CD4-positive, alpha-beta T cell treated with Interleukin-6 at 100 ng/mL for 8 hours (primary cell): ENCODE measurements at regions not wholly inside any gene's neighbourhood (a gene's known extent, or its start where the extent isn't known, plus 50 kb on each side); places are given as distances from the start of the nearest gene placed in this dataset.
"Not testable (repeated sequence)": the region's sequence is repeated elsewhere in the genome, so short reads cannot be mapped to it uniquely, and the experiment has no call there.

Experiments used
- DNase-seq: peaks from one replicate; pipeline ENCODE4 v3.0.0-alpha.2; 2020; ENCODE audit warnings: mixed read lengths, low spot score

DNA sequence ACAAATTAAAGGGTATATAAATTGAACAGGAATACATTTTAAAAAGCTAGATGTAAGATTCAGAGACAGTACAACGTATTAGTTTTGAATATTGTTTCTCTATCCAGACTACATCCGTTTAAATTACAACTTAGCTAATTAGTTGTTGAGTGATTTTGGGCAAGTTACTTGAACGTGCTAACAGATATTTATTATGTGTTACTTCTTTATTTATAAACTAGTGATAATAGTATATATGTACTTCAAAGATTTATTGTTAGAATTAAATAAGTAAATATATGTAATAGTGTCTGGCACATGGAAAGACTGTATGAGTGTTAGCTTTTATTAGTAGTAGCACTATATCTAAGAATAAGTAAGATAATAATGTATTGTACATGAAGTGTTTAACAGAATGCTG lies 92.0 kb upstream of the GBE1 start:
- DNase-seq, result no peak

DNA sequence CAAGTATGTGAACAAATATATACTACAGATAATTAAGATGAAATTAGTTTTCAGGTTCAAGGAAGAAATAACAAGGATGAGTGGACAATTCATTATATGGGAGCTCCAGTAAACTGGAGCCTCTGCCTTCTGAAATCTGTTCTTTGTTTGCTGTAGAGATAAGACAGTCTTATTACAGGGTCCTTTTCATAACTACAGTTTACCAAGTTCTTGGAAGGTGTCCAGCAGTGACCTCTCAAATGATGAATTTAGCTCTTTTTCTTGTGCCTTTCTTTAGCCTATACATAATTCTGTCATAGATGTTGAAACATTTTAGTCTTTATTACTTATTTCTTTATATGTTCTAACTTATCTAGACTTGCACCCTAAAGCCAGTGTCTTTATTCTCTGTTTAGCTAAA lies 89.7 kb upstream of the GBE1 start:
- DNase-seq, result no peak

DNA sequence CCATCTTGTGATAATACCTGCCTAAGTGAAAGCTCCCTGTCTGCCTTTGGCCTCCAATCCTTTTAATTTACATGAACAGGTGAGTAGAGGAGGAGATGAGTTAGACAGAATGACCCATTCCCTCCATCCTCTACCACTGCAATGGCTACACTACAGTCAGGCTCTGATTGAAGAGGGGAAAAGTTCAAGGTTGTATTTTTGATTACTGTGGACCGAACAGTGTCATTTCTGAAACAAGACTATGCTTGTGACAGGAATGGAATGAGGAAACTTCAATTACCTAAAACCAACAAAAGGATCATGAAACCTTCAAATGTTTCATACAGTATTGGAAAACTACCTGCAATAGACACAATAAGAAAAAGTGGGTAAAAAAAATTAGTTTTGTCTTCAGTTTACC lies 85.5 kb upstream of the GBE1 start:
- no peak for DNase-seq

DNA sequence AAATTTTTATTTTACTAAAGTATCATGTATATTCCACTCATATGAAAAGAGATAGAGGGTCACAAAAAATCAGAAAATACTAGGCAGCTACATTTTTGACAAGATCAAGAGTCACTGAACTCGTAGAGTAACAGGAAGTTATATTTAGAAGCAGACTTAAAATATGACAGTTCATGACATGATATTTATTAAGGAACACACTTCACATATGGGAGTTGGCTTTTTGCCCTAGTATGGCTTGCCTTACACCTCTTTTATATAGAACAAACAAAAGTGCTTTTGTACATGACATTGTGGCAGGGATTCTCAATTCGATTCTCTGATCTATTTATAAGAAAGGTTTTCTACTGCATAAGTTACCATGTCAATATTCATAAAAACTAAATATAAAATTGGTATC lies 80.1 kb upstream of the GBE1 start:
- no peak for DNase-seq

DNA sequence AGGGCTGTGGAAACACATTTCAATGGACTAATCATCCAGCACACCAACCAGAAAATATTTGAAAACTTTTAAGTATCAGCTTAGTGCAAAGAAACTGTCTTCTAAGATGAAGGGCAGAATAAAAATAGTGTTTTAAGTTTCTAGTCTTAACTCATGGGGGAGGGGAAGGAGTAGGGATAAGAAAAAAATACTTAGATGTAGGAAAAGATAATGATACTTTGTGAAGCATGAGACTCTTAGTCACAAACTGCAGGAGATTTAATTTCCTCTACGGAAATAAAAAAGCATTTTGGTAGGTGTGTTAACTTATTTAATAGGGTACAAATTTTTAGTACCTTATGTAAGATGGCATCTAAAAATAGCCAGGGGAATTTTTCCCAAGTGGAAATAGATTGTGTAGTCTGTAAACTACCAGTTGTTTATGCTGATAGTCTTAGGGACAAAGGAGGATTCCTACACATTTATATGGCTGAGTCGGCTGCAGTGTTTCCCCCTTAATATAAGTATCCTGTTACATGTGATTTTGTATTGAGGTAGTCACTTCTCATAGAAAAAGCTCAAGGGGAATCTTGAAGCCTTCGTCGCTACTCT lies 78.2 kb upstream of the GBE1 start:
- no peak for DNase-seq

DNA sequence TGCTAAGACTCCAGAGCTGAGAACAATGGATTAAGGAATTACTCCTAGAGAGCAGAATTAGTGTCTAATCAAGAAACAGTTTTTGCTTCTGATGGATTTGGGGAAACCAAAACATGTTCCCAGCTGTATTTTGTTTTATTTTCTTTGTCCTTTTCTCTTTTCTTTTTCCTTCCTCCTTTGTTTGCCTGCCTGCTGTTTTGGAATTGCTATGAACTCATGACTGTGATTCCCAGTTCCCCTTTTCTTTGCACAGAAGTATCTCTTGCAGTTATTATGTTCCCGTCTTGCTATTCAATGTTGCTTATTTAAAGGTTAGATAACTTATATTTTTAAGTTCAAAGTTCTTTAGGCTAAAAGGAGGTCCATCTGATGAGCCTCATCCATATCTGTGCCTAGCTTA lies 77.0 kb upstream of the GBE1 start:
- DNase-seq, result no peak

DNA sequence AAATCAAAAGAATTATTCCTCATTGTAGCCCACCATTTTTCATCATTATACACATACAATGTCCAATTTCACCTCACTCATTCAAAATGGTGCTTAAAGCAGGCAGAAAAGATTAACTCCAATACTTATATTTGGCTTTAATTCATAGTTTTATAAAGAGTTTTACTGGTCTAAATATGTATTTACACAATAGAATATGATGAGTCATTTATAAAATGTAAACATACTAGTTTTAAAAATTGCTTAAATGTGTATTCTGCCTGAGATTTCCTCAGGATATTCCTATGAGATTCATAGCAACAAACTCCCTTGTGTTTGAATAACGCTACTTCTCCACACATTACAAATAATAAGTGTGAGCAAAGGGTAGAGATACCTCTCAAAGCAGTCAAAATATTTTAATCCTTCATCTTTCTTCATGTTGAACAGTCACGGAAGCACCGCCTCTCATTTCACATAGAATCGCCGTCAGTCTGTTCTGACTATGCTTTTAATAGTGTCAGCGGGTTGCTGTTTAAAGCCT lies 75.7 kb upstream of the GBE1 start:
- no peak for DNase-seq

DNA sequence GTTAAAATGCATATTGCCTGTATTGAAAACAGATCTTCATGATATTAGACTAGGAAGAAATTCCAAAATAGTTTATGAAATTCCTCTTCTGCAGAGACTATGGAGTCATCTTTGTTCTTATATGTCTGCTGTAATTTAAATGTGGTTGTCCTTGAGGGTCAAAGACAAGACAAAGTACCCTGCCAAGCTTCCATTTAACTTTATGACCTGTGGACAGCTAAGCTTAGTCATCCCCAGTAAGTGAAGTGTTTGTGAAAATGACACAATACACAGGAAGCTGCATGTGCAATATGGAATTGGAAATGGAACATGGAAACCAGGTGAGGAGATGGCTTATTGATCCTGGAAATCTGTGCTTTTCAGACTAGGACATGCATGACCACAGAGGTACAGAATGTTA lies 68.5 kb upstream of the GBE1 start:
- no peak for DNase-seq

DNA sequence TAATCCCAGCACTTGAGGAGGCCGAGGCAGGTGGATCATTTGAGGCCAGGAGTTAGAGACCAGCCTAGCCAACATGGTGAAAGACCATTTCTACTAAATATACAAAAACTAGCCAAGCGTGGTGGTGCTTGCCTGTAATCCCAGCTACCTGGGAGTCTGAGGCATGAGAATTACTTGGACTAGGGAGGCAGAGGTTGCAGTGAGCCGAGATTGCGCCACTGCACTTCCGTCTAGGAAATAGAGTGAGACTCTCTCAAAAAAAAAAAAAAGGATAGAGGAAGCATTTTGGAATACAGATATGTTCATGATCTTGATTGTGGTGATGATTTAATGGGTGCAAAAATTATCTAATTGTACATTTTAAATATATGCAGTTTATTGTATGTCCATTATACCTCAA lies 67.8 kb upstream of the GBE1 start:
- not testable (repeated sequence) for DNase-seq

DNA sequence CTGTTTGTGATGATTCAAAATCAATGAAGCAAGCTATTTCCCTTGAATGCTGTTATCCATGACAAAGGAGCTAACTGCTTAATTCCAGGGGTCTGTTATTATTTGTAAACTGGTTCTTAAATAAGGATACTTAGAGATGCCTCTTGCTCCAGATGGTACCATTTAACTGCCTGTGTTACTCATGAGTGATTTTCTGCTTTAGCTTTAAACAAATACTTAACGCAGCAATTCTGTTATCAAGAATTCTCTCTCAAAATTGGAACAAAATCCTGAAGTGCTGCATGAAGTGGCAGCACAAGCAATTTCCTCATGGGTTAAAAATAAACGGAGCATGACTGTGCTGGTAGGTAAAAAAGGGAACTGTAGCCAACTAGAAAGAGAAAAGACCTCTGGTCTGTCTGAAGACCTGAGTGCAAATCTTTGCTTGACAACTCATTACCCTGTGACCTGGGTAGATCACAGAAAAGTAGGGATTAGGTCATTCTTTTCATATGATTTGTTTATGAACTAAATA lies 62.5 kb upstream of the GBE1 start:
- no peak for DNase-seq

DNA sequence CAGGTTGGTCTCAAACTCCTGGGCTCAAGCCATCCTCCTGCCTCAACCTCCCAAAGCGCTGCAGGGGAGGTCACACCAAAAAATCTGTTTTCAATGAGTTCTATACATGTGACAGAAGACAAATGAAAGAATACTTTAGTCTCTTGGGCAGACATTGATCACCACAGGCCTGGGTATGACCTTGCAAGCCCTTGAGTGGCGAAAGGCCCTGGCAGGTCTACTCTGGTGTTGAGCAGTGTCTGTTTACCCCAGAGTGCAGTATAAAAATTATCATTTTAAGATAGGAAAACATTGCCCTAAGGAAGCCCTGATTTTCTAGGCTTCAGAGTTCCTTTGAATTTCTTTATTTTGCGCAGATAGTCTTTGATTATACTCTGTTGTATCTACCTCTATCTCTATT lies 61.6 kb upstream of the GBE1 start:
- no peak for DNase-seq

DNA sequence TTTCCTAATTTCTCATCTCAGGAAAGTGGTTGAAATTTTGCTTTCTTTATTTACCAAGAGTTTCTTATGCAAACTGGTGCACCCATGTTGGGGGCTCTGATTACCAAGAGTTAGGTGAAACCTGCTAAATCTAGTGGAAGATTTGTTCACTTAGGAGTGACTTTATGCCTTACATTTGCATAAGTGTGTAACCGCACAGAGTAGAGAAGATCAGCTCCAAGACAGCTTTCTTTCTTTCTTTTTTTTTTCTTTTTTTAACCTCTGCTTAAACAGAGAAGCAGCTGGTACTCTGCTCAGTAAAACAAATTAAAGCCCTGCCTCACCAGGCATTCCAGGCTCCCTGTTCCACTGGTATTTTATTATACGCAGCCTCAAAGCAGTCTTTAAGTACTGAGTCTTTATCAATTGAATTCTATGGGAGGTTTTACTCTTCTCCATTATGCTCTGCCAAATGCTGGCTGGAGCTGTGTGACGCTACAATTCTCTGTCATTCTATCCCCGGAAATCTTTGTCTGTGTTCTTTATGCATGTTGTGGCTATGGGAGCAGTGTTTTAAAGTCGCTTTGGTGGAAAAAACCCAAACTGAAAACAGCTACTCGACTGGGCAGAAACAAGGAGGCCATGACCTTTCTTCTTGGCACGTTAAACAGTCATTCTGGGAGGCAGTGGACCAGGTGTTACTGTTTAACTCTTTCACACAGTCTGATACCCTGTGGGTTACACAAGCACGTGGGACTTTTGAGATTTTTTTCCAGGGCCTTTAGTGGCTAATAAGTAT lies 55.2 kb upstream of the GBE1 start:
- no peak for DNase-seq

DNA sequence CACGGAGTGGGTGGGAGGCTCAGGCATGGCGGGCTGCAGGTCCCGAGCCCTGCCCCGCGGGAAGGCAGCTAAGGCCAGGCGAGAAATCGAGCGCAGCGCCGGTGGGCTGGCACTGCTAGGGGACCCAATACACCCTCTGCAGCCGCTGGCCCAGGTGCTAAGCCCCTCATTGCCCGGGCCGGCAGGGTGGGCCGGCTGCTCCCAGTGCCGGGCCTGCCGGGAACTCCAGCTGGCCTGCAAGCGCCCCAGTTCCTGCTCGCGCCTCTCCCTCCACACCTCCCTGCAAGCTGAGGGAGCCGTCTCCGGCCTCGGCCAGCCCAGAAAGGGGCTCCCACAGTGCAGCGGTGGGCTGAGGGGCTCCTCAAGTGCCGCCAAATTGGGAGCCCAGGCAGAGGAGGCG lies 50.7 kb upstream of the GBE1 start:
- DNase-seq, result not testable (repeated sequence)
